H9 (cell line): ENCODE measurements at regions not wholly inside any gene's neighbourhood (a gene's known extent, or its start where the extent isn't known, plus 50 kb on each side); places are given as distances from the start of the nearest gene placed in this dataset.

ENCODE experiments used
- DNase-seq: peaks from one replicate; pipeline ENCODE4 v3.0.0-alpha.2; 2017
- H2AFZ ChIP-seq: one replicate; pipeline ENCODE4 v1.6.1; 2013; ENCODE audit warnings: mild to moderate bottlenecking, low read length, control low read depth, moderate library complexity
- H2AK5ac ChIP-seq: 2 replicates; pipeline ENCODE4 v1.6.1; 2013; ENCODE audit warnings: low read length, control low read depth, mixed read lengths; ENCODE audit not compliant: insufficient read length
- H2BK120ac ChIP-seq: one replicate; pipeline ENCODE4 v1.6.1; 2013; ENCODE audit warnings: low read depth, mild to moderate bottlenecking, low read length, control low read depth, inconsistent platforms; ENCODE audit not compliant: poor library complexity, severe bottlenecking
- H2BK12ac ChIP-seq: 2 replicates; pipeline ENCODE4 v1.6.1; 2013; ENCODE audit warnings: low read length, control low read depth, mixed read lengths, low read depth; ENCODE audit not compliant: insufficient read length
- H2BK15ac ChIP-seq: 2 replicates; pipeline ENCODE4 v1.6.1; 2013; ENCODE audit warnings: low read depth, low read length, control low read depth
- H2BK20ac ChIP-seq: one replicate; pipeline ENCODE4 v1.6.1; 2013; ENCODE audit warnings: low read depth, mild to moderate bottlenecking, low read length, control low read depth, inconsistent platforms; ENCODE audit not compliant: poor library complexity, severe bottlenecking
- H2BK5ac ChIP-seq: 2 replicates; pipeline ENCODE4 v1.6.1; 2013; ENCODE audit warnings: low read length, control low read depth, mixed read lengths; ENCODE audit not compliant: insufficient read length
- H3K14ac ChIP-seq: 2 replicates; pipeline ENCODE4 v1.6.1; 2013; ENCODE audit warnings: low read length, control low read depth; ENCODE audit not compliant: insufficient read depth
- H3K18ac ChIP-seq: 2 replicates; pipeline ENCODE4 v1.6.1; 2013; ENCODE audit warnings: low read depth, mild to moderate bottlenecking, mixed read lengths, low read length, control low read depth; ENCODE audit not compliant: insufficient read length
- H3K23ac ChIP-seq: 2 replicates; pipeline ENCODE4 v1.6.1; 2013; ENCODE audit warnings: low read length, control low read depth, mixed read lengths, low read depth; ENCODE audit not compliant: insufficient read length
- H3K23me2 ChIP-seq: 2 replicates; pipeline ENCODE4 v1.6.1; 2013; ENCODE audit warnings: low read depth, mild to moderate bottlenecking, mixed read lengths, low read length, control low read depth; ENCODE audit not compliant: insufficient read length, poor library complexity, severe bottlenecking
- H3K27ac ChIP-seq: 2 replicates; pipeline ENCODE4 v1.5.1; 2013; ENCODE audit warnings: low read length, control low read depth, mixed read lengths, low read depth; ENCODE audit not compliant: insufficient read length
- H3K27me3 ChIP-seq: 2 replicates; pipeline ENCODE4 v1.6.1; 2013; ENCODE audit warnings: low read length, control low read depth, inconsistent platforms; ENCODE audit not compliant: insufficient read depth
- H3K4ac ChIP-seq: 2 replicates; pipeline ENCODE4 v1.6.1; 2013; ENCODE audit warnings: low read depth, mild to moderate bottlenecking, control low read depth, inconsistent platforms, low read length, moderate library complexity
- H3K4me1 ChIP-seq: 2 replicates; pipeline ENCODE4 v1.6.1; 2013; ENCODE audit warnings: low read length, control low read depth, inconsistent platforms; ENCODE audit not compliant: insufficient read depth
- H3K4me2 ChIP-seq: 2 replicates; pipeline ENCODE4 v1.6.1; 2013; ENCODE audit warnings: low read length, control low read depth, mixed read lengths; ENCODE audit not compliant: insufficient read length, insufficient read depth
- H3K56ac ChIP-seq: 2 replicates; pipeline ENCODE4 v1.6.1; 2013; ENCODE audit warnings: low read depth, mild to moderate bottlenecking, mixed read lengths, low read length, control low read depth; ENCODE audit not compliant: insufficient read length
- H3K79me1 ChIP-seq: 2 replicates; pipeline ENCODE4 v1.6.1; 2013; ENCODE audit warnings: low read depth, mild to moderate bottlenecking, moderate library complexity, low read length, control low read depth, inconsistent platforms; ENCODE audit not compliant: insufficient read depth, poor library complexity, severe bottlenecking
- H3K79me2 ChIP-seq: 2 replicates; pipeline ENCODE4 v1.6.1; 2013; ENCODE audit warnings: low read length, control low read depth, inconsistent platforms; ENCODE audit not compliant: insufficient read depth
- H3K9ac ChIP-seq: 2 replicates; pipeline ENCODE4 v1.6.1; 2013; ENCODE audit warnings: low read length, control low read depth, mixed read lengths; ENCODE audit not compliant: insufficient read length; ENCODE audit errors: extremely low read depth
- H3K9me3 ChIP-seq: one replicate; pipeline ENCODE4 v1.6.1; 2013; ENCODE audit warnings: low read depth, low read length, inconsistent platforms; ENCODE audit not compliant: control insufficient read depth
- H3T11ph ChIP-seq: one replicate; pipeline ENCODE4 v1.6.1; 2013; ENCODE audit warnings: mild to moderate bottlenecking, low read length, control low read depth, inconsistent platforms
- H4K20me1 ChIP-seq: one replicate; pipeline ENCODE4 v1.6.1; 2013; ENCODE audit not compliant: control insufficient read depth, insufficient read length, insufficient read depth
- H4K5ac ChIP-seq: 2 replicates; pipeline ENCODE4 v1.6.1; 2013; ENCODE audit warnings: low read depth, mild to moderate bottlenecking, mixed read lengths, low read length, control low read depth; ENCODE audit not compliant: insufficient read length
- H4K8ac ChIP-seq: replicated peaks from 2 replicates; pipeline ENCODE4 v1.6.1; 2013; ENCODE audit warnings: low read length, control low read depth, mixed read lengths, low read depth; ENCODE audit not compliant: insufficient read length
- H4K91ac ChIP-seq: 2 replicates; pipeline ENCODE4 v1.6.1; 2013; ENCODE audit warnings: low read depth, mild to moderate bottlenecking, moderate library complexity, mixed read lengths, low read length, control low read depth; ENCODE audit not compliant: insufficient read length
- H3K27ac Mint-ChIP-seq, 3 experiments: 2 replicates in 2 of 3; 3 replicates in 1 of 3; pipeline ENCODE4 v1.8.0; 2020 to 2021; ENCODE audit warnings: mixed read lengths in 3 of 3, mild to moderate bottlenecking in 1 of 3, moderate library complexity in 1 of 3
- H3K27me3 Mint-ChIP-seq: 2 replicates; pipeline ENCODE4 v1.8.0; 2021; ENCODE audit warnings: low read depth, mild to moderate bottlenecking, moderate library complexity, mixed read lengths
- H3K36me3 Mint-ChIP-seq, 3 experiments: 2 replicates in 2 of 3; 3 replicates in 1 of 3; pipeline ENCODE4 v1.8.0; 2020 to 2021; ENCODE audit warnings: low read depth in 3 of 3, mixed read lengths in 3 of 3; ENCODE audit not compliant: insufficient read depth in 1 of 3
- H3K4me1 Mint-ChIP-seq, 2 experiments: 2 replicates each; pipeline ENCODE4 v1.8.0; 2020; ENCODE audit warnings: mixed read lengths in 2 of 2
- H3K4me3 Mint-ChIP-seq, 2 experiments: 2 replicates in 1 of 2; 3 replicates in 1 of 2; pipeline ENCODE4 v1.8.0; 2020 to 2021; ENCODE audit warnings: mild to moderate bottlenecking in 2 of 2, mixed read lengths in 2 of 2, moderate library complexity in 1 of 2
- H3K9me3 Mint-ChIP-seq, 2 experiments: 2 replicates in 1 of 2; 3 replicates in 1 of 2; pipeline ENCODE4 v1.8.0; 2020; ENCODE audit warnings: mild to moderate bottlenecking in 2 of 2, mixed read lengths in 2 of 2, moderate library complexity in 1 of 2
- WGBS: extraction: QIAGEN DNeasy Blood & Tissue Kit; methylation state at CpG from one replicate; pipeline ENCODE4 v1.1.7; 2013; ENCODE audit warnings: missing lambda C conversion rate, low lambda C conversion rate, mixed read lengths; ENCODE audit not compliant: insufficient read length; ENCODE audit errors: extremely low coverage; 5-methylcytosine and 5-hydroxymethylcytosine counted together
- TF ChIP-seq, protein P1 (sequence below): fragments of 200-600 bp; sonication (generic); conservative IDR thresholded peaks from 3 replicates; pipeline ENCODE4 v1.8.0; 2021; ENCODE audit warnings: antibody characterized with exemption, mild to moderate bottlenecking

DNA sequence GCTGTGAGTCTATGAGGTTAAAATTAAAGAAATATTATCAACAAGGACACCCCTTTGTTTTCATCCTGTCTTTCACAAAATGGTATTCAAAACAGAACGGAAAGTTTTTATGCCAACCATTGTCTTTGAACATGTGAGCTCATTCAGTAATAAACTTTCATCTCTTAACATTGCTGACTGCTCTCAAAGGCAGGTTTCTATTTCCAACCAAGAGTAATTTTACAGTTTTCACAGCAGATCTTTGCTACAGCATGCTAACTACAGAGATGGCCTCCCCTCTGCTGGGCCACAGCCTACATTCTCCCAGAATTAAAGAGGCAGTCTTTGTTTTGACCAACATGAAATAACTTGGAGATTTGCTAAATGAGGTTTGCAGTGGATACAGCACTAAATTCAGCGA, 101.5 kb downstream of the DMRT2 start:
- DNase-seq = no peak
- Histone ChIP-seq H3K27me3 (no peaks in the 10 kb centered on the region), H3K14ac (no peak overlapping the region), H3K4me1 (no peaks in the 10 kb centered on the region), H3K79me2 (no peaks in the 10 kb centered on the region), H3T11ph (no peak overlapping the region), H2BK120ac (no peak overlapping the region), H2BK15ac (no peak overlapping the region), H3K27ac (no peak overlapping the region), H4K5ac (no peak overlapping the region), H2AFZ (no peak overlapping the region), H3K9me3 (no peaks in the 10 kb centered on the region), H4K91ac (no peak overlapping the region), H2BK5ac (no peak overlapping the region), H3K23me2 (no peaks in the 10 kb centered on the region), H3K23ac (no peak overlapping the region), H3K4ac (no peak overlapping the region), H3K18ac (no peak overlapping the region), H2AK5ac (no peak overlapping the region), H4K8ac (no peak overlapping the region), H3K56ac (no peak overlapping the region), H3K79me1 (no peaks in the 10 kb centered on the region), H3K9ac (no peak overlapping the region), H2BK20ac (no peak overlapping the region), H2BK12ac (no peak overlapping the region), H3K4me2 (no peak overlapping the region), H4K20me1 (no peaks in the 10 kb centered on the region)
- no peak overlapping the region for H3K4me3 Mint-ChIP-seq
- H3K4me1 Mint-ChIP-seq = no peaks in the 10 kb centered on the region
- WGBS = no CpG with 5 or more reads among the region's 2 CpGs
- H3K27ac Mint-ChIP-seq = no peak overlapping the region
- TF ChIP-seq, protein P1, sequence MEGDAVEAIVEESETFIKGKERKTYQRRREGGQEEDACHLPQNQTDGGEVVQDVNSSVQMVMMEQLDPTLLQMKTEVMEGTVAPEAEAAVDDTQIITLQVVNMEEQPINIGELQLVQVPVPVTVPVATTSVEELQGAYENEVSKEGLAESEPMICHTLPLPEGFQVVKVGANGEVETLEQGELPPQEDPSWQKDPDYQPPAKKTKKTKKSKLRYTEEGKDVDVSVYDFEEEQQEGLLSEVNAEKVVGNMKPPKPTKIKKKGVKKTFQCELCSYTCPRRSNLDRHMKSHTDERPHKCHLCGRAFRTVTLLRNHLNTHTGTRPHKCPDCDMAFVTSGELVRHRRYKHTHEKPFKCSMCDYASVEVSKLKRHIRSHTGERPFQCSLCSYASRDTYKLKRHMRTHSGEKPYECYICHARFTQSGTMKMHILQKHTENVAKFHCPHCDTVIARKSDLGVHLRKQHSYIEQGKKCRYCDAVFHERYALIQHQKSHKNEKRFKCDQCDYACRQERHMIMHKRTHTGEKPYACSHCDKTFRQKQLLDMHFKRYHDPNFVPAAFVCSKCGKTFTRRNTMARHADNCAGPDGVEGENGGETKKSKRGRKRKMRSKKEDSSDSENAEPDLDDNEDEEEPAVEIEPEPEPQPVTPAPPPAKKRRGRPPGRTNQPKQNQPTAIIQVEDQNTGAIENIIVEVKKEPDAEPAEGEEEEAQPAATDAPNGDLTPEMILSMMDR = no peak
- peaks cover 4 to 31% of the 10 kb centered on the region in 2 experiments; a peak in 4 of 5 replicates for H3K9me3 Mint-ChIP-seq
- peaks cover 2% of the 10 kb centered on the region for H3K27me3 Mint-ChIP-seq
- H3K36me3 Mint-ChIP-seq = no peaks in the 10 kb centered on the region
